IgD-negative memory B cell (primary cell): ENCODE measurements at regions not wholly inside any gene's neighbourhood (a gene's known extent, or its start where the extent isn't known, plus 50 kb on each side); places are given as distances from the start of the nearest gene placed in this dataset.

Source experiments
- H3K27ac Mint-ChIP-seq, 3 donors: one replicate each; pipeline ENCODE4 v1.8.0; 2020 to 2022; ENCODE audit warnings: mild to moderate bottlenecking in 3 of 3, mixed read lengths in 3 of 3, moderate library complexity in 1 of 3
- H3K27me3 Mint-ChIP-seq: one replicate; pipeline ENCODE4 v1.8.0; 2021; ENCODE audit warnings: mixed read lengths
- H3K36me3 Mint-ChIP-seq: one replicate; pipeline ENCODE4 v1.8.0; 2020; ENCODE audit warnings: mild to moderate bottlenecking, mixed read lengths
- H3K4me1 Mint-ChIP-seq, 3 donors: one replicate each; pipeline ENCODE4 v1.8.0; 2020 to 2022; ENCODE audit warnings: mixed read lengths in 3 of 3, mild to moderate bottlenecking in 1 of 3
- H3K4me3 Mint-ChIP-seq, 4 donors: one replicate each; pipeline ENCODE4 v1.8.0; 2020 to 2022; ENCODE audit warnings: mild to moderate bottlenecking in 4 of 4, mixed read lengths in 4 of 4, moderate library complexity in 3 of 4
- H3K9me3 Mint-ChIP-seq, 3 donors: one replicate each; pipeline ENCODE4 v1.8.0; 2020 to 2021; ENCODE audit warnings: mixed read lengths in 3 of 3, mild to moderate bottlenecking in 1 of 3

- Mint-ChIP-seq H3K36me3 (peaks cover 2% of the 10 kb centered on the region), H3K9me3 (peaks cover 2 to 10% (median 10%) of the 10 kb centered on the region in 3 donors), H3K27me3 (peaks cover 7% of the 10 kb centered on the region), H3K4me3 (no peak overlapping the region), H3K4me1 (no peaks in the 10 kb centered on the region), H3K27ac (no peak overlapping the region)
These were observed 481.4 kb downstream of the MAFB start for GRCh38 chr20:40207655-40208054.

- H3K27me3 Mint-ChIP-seq: peaks cover 12% of the 10 kb centered on the region
- H3K36me3 Mint-ChIP-seq: peaks cover 4% of the 10 kb centered on the region
- H3K9me3 Mint-ChIP-seq: peaks cover 2 to 10% (median 10%) of the 10 kb centered on the region in 3 donors
- no peak overlapping the region for H3K4me3 Mint-ChIP-seq
- no peaks in the 10 kb centered on the region for H3K4me1 Mint-ChIP-seq
- no peak overlapping the region for H3K27ac Mint-ChIP-seq
These were observed 483.1 kb downstream of the MAFB start for GRCh38 chr20:40205971-40206370.

GRCh38 chr20:40203032-40203431 is 486.0 kb downstream of the MAFB start:
- Mint-ChIP-seq H3K4me1 (no peaks in the 10 kb centered on the region), H3K27ac (no peak overlapping the region), H3K36me3 (peaks cover 2% of the 10 kb centered on the region), H3K27me3 (peaks cover 12% of the 10 kb centered on the region), H3K4me3 (no peak overlapping the region), H3K9me3 (peaks cover 2 to 8% (median 7%) of the 10 kb centered on the region in 3 donors)

- Mint-ChIP-seq H3K4me3 (no peak overlapping the region), H3K4me1 (no peaks in the 10 kb centered on the region), H3K9me3 (no peaks in the 10 kb centered on the region), H3K27ac (no peak overlapping the region), H3K27me3 (peaks cover 5% of the 10 kb centered on the region), H3K36me3 (peaks cover 2% of the 10 kb centered on the region)
These were observed 491.3 kb downstream of the MAFB start for GRCh38 chr20:40197691-40198090.

- no peaks in the 10 kb centered on the region for H3K9me3 Mint-ChIP-seq
- H3K4me3 Mint-ChIP-seq: no peak overlapping the region
- no peaks in the 10 kb centered on the region for H3K4me1 Mint-ChIP-seq
- H3K27me3 Mint-ChIP-seq: peaks cover 4% of the 10 kb centered on the region
- no peak overlapping the region for H3K27ac Mint-ChIP-seq
- H3K36me3 Mint-ChIP-seq: no peaks in the 10 kb centered on the region
These were observed 492.1 kb downstream of the MAFB start for GRCh38 chr20:40196846-40197436.

- H3K27me3 Mint-ChIP-seq: no peaks in the 10 kb centered on the region
- no peaks in the 10 kb centered on the region for H3K4me1 Mint-ChIP-seq
- no peak overlapping the region for H3K4me3 Mint-ChIP-seq
- H3K27ac Mint-ChIP-seq: no peak overlapping the region
- H3K9me3 Mint-ChIP-seq: no peaks in the 10 kb centered on the region
- H3K36me3 Mint-ChIP-seq: no peaks in the 10 kb centered on the region
These were observed 493.3 kb downstream of the MAFB start for GRCh38 chr20:40195742-40196141.

- Mint-ChIP-seq H3K4me3 (no peak overlapping the region), H3K27ac (no peak overlapping the region), H3K4me1 (no peaks in the 10 kb centered on the region), H3K36me3 (no peaks in the 10 kb centered on the region), H3K27me3 (peaks cover 4% of the 10 kb centered on the region), H3K9me3 (no peaks in the 10 kb centered on the region)
These were observed 496.5 kb downstream of the MAFB start for GRCh38 chr20:40192529-40192928.

- Mint-ChIP-seq H3K27ac (no peak overlapping the region), H3K4me3 (no peak overlapping the region), H3K36me3 (no peaks in the 10 kb centered on the region), H3K27me3 (peaks cover 4% of the 10 kb centered on the region), H3K9me3 (no peaks in the 10 kb centered on the region), H3K4me1 (no peaks in the 10 kb centered on the region)
These were observed 497.0 kb downstream of the MAFB start for GRCh38 chr20:40192081-40192480.

GRCh38 chr20:40191573-40191972 is 497.5 kb downstream of the MAFB start:
- Mint-ChIP-seq H3K4me1 (no peaks in the 10 kb centered on the region), H3K27ac (no peak overlapping the region), H3K4me3 (no peak overlapping the region), H3K27me3 (peaks cover 4% of the 10 kb centered on the region), H3K9me3 (no peaks in the 10 kb centered on the region), H3K36me3 (no peaks in the 10 kb centered on the region)

- Mint-ChIP-seq H3K27ac (no peak overlapping the region), H3K9me3 (no peaks in the 10 kb centered on the region), H3K36me3 (peaks cover 2% of the 10 kb centered on the region), H3K4me1 (no peaks in the 10 kb centered on the region), H3K4me3 (no peak overlapping the region), H3K27me3 (peaks cover 4% of the 10 kb centered on the region)
These were observed 499.4 kb downstream of the MAFB start for GRCh38 chr20:40189621-40190020.

GRCh38 chr20:40188319-40188718 is 500.7 kb downstream of the MAFB start:
- H3K27me3 Mint-ChIP-seq: peaks cover 4% of the 10 kb centered on the region
- no peak overlapping the region for H3K4me3 Mint-ChIP-seq
- H3K27ac Mint-ChIP-seq: no peak overlapping the region

GRCh38 chr20:40186826-40187225 is 502.2 kb downstream of the MAFB start:
- Mint-ChIP-seq H3K9me3 (no peaks in the 10 kb centered on the region), H3K4me1 (no peaks in the 10 kb centered on the region), H3K36me3 (peaks cover 2% of the 10 kb centered on the region), H3K27ac (no peak overlapping the region), H3K4me3 (no peak overlapping the region), H3K27me3 (peaks cover 4% of the 10 kb centered on the region)

More at GRCh38 chr20:40188319-40188718, 500.7 kb downstream of the MAFB start:
- Mint-ChIP-seq H3K9me3 (no peaks in the 10 kb centered on the region), H3K4me1 (no peaks in the 10 kb centered on the region), H3K36me3 (peaks cover 2% of the 10 kb centered on the region)

- peaks cover 2% of the 10 kb centered on the region for H3K36me3 Mint-ChIP-seq
- no peak overlapping the region for H3K27ac Mint-ChIP-seq
- H3K4me3 Mint-ChIP-seq: no peak overlapping the region
- peaks cover 0 to 4% (median 2%) of the 10 kb centered on the region in 3 donors for H3K9me3 Mint-ChIP-seq
- H3K4me1 Mint-ChIP-seq: no peaks in the 10 kb centered on the region
- H3K27me3 Mint-ChIP-seq: no peaks in the 10 kb centered on the region
These were observed 507.4 kb downstream of the MAFB start for GRCh38 chr20:40181676-40182075.

- H3K9me3 Mint-ChIP-seq: peaks cover 0 to 4% (median 2%) of the 10 kb centered on the region in 3 donors
- no peak overlapping the region for H3K4me3 Mint-ChIP-seq
- no peak overlapping the region for H3K27ac Mint-ChIP-seq
- H3K27me3 Mint-ChIP-seq: peaks cover 6% of the 10 kb centered on the region
- H3K4me1 Mint-ChIP-seq: no peaks in the 10 kb centered on the region
- H3K36me3 Mint-ChIP-seq: no peaks in the 10 kb centered on the region
These were observed 512.8 kb downstream of the MAFB start for GRCh38 chr20:40176098-40176841.

- Mint-ChIP-seq H3K9me3 (peaks cover 0 to 4% (median 2%) of the 10 kb centered on the region in 3 donors), H3K27me3 (peaks cover 6% of the 10 kb centered on the region), H3K36me3 (no peaks in the 10 kb centered on the region), H3K4me1 (no peaks in the 10 kb centered on the region), H3K4me3 (no peak overlapping the region), H3K27ac (no peak overlapping the region)
These were observed 513.7 kb downstream of the MAFB start for GRCh38 chr20:40175296-40175695.

GRCh38 chr20:40173872-40174271 is 515.2 kb downstream of the MAFB start:
- Mint-ChIP-seq H3K36me3 (no peaks in the 10 kb centered on the region), H3K4me1 (no peaks in the 10 kb centered on the region), H3K27ac (no peak overlapping the region), H3K9me3 (peaks cover 0 to 4% (median 2%) of the 10 kb centered on the region in 3 donors), H3K4me3 (no peak overlapping the region), H3K27me3 (peaks cover 6% of the 10 kb centered on the region)
